Neuronal stem cell (in vitro differentiated cells): ENCODE measurements at regions not wholly inside any gene's neighbourhood (a gene's known extent, or its start where the extent isn't known, plus 50 kb on each side); places are given as distances from the start of the nearest gene placed in this dataset.

ENCODE experiments used
- DNase-seq: peaks from one replicate; pipeline ENCODE4 v3.0.0-alpha.2; 2013; ENCODE audit warnings: low spot score
- H2AFZ ChIP-seq: one replicate; pipeline ENCODE4 v1.6.1; 2013; ENCODE audit warnings: mild to moderate bottlenecking, low read length, inconsistent platforms
- H2AK5ac ChIP-seq: 2 replicates; pipeline ENCODE4 v1.6.1; 2013; ENCODE audit warnings: low read depth, mild to moderate bottlenecking, inconsistent platforms, low read length, moderate library complexity, mixed read lengths
- H2BK120ac ChIP-seq: 2 replicates; pipeline ENCODE4 v1.6.1; 2013; ENCODE audit warnings: low read depth, mild to moderate bottlenecking, inconsistent platforms, low read length, moderate library complexity, mixed read lengths
- H2BK12ac ChIP-seq: one replicate; pipeline ENCODE4 v1.6.1; 2013; ENCODE audit warnings: low read length, inconsistent platforms
- H2BK15ac ChIP-seq: 2 replicates; pipeline ENCODE4 v1.6.1; 2013; ENCODE audit warnings: mild to moderate bottlenecking, low read length, inconsistent platforms, mixed read lengths
- H2BK5ac ChIP-seq: one replicate; pipeline ENCODE4 v1.6.1; 2013; ENCODE audit warnings: inconsistent platforms, mild to moderate bottlenecking, low read length, moderate library complexity
- H3K14ac ChIP-seq: one replicate; pipeline ENCODE4 v1.6.1; 2013; ENCODE audit warnings: low read length, inconsistent platforms
- H3K18ac ChIP-seq: 2 replicates; pipeline ENCODE4 v1.6.1; 2013; ENCODE audit warnings: low read length, inconsistent platforms
- H3K23ac ChIP-seq: 2 replicates; pipeline ENCODE4 v1.6.1; 2013; ENCODE audit warnings: low read depth, mild to moderate bottlenecking, mixed read lengths, low read length, inconsistent platforms; ENCODE audit not compliant: poor library complexity
- H3K27ac ChIP-seq: replicated peaks from 3 replicates; pipeline ENCODE4 v1.5.1; 2013; ENCODE audit warnings: low read length, inconsistent platforms
- H3K27me3 ChIP-seq, 3 experiments: 2 replicates each; pipeline ENCODE4 v1.6.1; 2013; ENCODE audit warnings: low read length in 3 of 3, mild to moderate bottlenecking in 2 of 3, inconsistent platforms in 1 of 3, low read depth in 1 of 3, mixed read lengths in 1 of 3, moderate library complexity in 1 of 3; ENCODE audit not compliant: control insufficient read depth in 3 of 3, insufficient read depth in 3 of 3
- H3K36me3 ChIP-seq, 2 donors: replicated peaks in 1 of 2; 2 replicates each; pipeline ENCODE4 v1.6.1; 2013; ENCODE audit warnings: low read length in 2 of 2; ENCODE audit not compliant: control insufficient read depth in 2 of 2, insufficient read depth in 2 of 2
- H3K4ac ChIP-seq: 2 replicates; pipeline ENCODE4 v1.6.1; 2013; ENCODE audit warnings: inconsistent platforms, mild to moderate bottlenecking, low read length, moderate library complexity
- H3K4me1 ChIP-seq, 2 donors: 1 replicate in 1 of 2; 2 replicates in 1 of 2; pipeline ENCODE4 v1.6.1; 2013; ENCODE audit warnings: low read length in 2 of 2, low read depth in 1 of 2; ENCODE audit not compliant: control insufficient read depth in 2 of 2, insufficient read depth in 1 of 2
- H3K4me2 ChIP-seq: one replicate; pipeline ENCODE4 v1.6.1; 2013; ENCODE audit warnings: mild to moderate bottlenecking, low read length, inconsistent platforms; ENCODE audit not compliant: insufficient read depth, poor library complexity, severe bottlenecking
- H3K4me3 ChIP-seq, 2 donors: 2 replicates each; pipeline ENCODE4 v1.5.1; 2013; ENCODE audit warnings: low read length in 2 of 2, mild to moderate bottlenecking in 2 of 2, inconsistent platforms in 1 of 2, moderate library complexity in 1 of 2
- H3K79me1 ChIP-seq: one replicate; pipeline ENCODE4 v1.6.1; 2013; ENCODE audit warnings: low read depth, mild to moderate bottlenecking, inconsistent platforms, low read length, moderate library complexity
- H3K9ac ChIP-seq: one replicate; pipeline ENCODE4 v1.6.1; 2013; ENCODE audit warnings: mild to moderate bottlenecking, low read depth, low read length, inconsistent platforms; ENCODE audit not compliant: poor library complexity
- H3K9me3 ChIP-seq, 2 donors: replicated peaks in 1 of 2; 2 replicates each; pipeline versions ENCODE3 to v1.6.1; 2013; ENCODE audit warnings: low read length in 2 of 2, mild to moderate bottlenecking in 2 of 2, inconsistent platforms in 1 of 2, low read depth in 1 of 2, mixed read lengths in 1 of 2, moderate library complexity in 1 of 2; ENCODE audit not compliant: control insufficient read depth in 2 of 2, insufficient read depth in 1 of 2
- H4K8ac ChIP-seq: one replicate; pipeline ENCODE4 v1.6.1; 2013; ENCODE audit warnings: low read depth, mild to moderate bottlenecking, inconsistent platforms, low read length, moderate library complexity
- H4K91ac ChIP-seq: one replicate; pipeline ENCODE4 v1.6.1; 2013; ENCODE audit warnings: low read length, low read depth, mild to moderate bottlenecking, inconsistent platforms; ENCODE audit not compliant: poor library complexity
- WGBS, 2 donors: extraction: QIAGEN DNeasy Blood & Tissue Kit; methylation state at CpG; one replicate each; pipeline ENCODE4 v1.1.7; 2013; ENCODE audit warnings: missing lambda C conversion rate in 2 of 2, mixed read lengths in 1 of 2; ENCODE audit not compliant: insufficient read length in 2 of 2, insufficient replicate concordance in 1 of 2; ENCODE audit errors: extremely low coverage in 2 of 2; 5-methylcytosine and 5-hydroxymethylcytosine counted together

DNA sequence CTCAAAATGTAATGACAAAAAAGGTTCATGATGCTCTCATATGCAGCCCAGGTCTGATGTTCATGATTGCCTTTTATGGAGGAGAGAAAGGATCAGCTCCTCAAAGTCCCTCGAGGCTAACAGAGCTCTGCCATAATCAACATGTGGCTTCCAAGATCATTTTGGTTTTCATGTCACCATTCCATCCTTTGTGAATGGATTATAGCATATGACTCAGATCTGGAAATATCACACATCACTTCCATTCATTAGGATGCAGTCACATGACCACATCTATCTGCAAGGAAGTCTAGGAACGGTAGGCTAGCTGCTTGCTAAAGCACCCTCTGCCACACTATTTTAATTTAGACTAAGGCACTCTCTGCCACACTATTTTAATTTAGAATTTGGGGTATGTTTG is 77.6 kb downstream of the COX18 start:
- no CpG with 5 or more reads among the region's 2 CpGs for WGBS, 2 donors
- no peaks in the 10 kb centered on the region for H3K27me3 ChIP-seq
- no peak overlapping the region for H3K4me3 ChIP-seq

GRCh38 chr4:72987741-72988729 is 81.5 kb downstream of the COX18 start:
- Histone ChIP-seq H2BK15ac (no peak overlapping the region), H3K4me1 (no peaks in the 10 kb centered on the region), H2BK12ac (no peak overlapping the region), H2BK5ac (no peak overlapping the region), H3K4me2 (no peak overlapping the region), H4K8ac (no peak overlapping the region), H3K9me3 (no peaks in the 10 kb centered on the region), H3K23ac (no peak overlapping the region), H2BK120ac (no peak overlapping the region), H3K9ac (no peak overlapping the region), H3K36me3 (no peaks in the 10 kb centered on the region), H3K14ac (no peak overlapping the region), H3K27ac (no peak overlapping the region), H3K4ac (no peak overlapping the region), H2AFZ (no peak overlapping the region), H2AK5ac (no peak overlapping the region), H3K27me3 (no peaks in the 10 kb centered on the region), H3K79me1 (no peaks in the 10 kb centered on the region), H3K4me3 (no peak overlapping the region), H4K91ac (no peak overlapping the region), H3K18ac (no peak overlapping the region)
- no CpG with 5 or more reads among the region's 4 CpGs for WGBS, 2 donors
- DNase-seq: no peak

More for the DNA sequence above, 77.6 kb downstream of the COX18 start:
- Histone ChIP-seq H4K8ac (no peak overlapping the region), H2BK5ac (no peak overlapping the region), H3K79me1 (no peaks in the 10 kb centered on the region), H3K4me2 (no peak overlapping the region), H2BK12ac (no peak overlapping the region), H3K9ac (no peak overlapping the region), H3K4me1 (no peaks in the 10 kb centered on the region), H3K18ac (no peak overlapping the region), H2BK15ac (no peak overlapping the region), H3K14ac (no peak overlapping the region), H2AK5ac (no peak overlapping the region), H4K91ac (no peak overlapping the region), H2AFZ (no peak overlapping the region), H3K27ac (no peak overlapping the region), H3K4ac (no peak overlapping the region), H3K9me3 (no peaks in the 10 kb centered on the region), H2BK120ac (no peak overlapping the region), H3K23ac (no peak overlapping the region), H3K36me3 (no peaks in the 10 kb centered on the region)
- DNase-seq: no peak

DNA sequence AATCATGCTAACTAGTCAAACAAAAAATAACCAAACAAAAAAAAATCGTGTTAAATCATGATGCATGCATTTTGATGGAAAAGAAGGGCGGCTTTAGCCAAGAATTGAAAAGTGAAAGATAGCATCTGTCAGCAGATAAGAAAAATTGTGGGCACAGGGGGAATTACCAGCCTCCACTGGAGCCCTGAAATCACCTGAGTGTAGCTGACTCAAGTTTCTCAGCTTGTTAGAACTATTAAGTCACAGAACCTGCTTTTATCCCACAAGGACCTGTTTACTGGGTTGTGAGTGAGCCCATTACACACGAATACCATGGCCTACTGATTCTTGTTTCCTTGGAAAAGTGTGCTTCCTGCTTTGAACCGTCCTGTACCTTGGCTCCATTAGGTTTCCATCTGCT is 85.2 kb downstream of the COX18 start:
- Histone ChIP-seq H2BK12ac (no peak overlapping the region), H2AFZ (no peak overlapping the region), H3K4me1 (no peaks in the 10 kb centered on the region), H4K91ac (no peak overlapping the region), H3K36me3 (no peaks in the 10 kb centered on the region), H2BK120ac (no peak overlapping the region), H3K14ac (no peak overlapping the region), H3K27me3 (no peaks in the 10 kb centered on the region), H3K9ac (no peak overlapping the region), H3K9me3 (no peaks in the 10 kb centered on the region), H2AK5ac (no peak overlapping the region), H2BK5ac (no peak overlapping the region), H3K4me2 (no peak overlapping the region), H3K23ac (no peak overlapping the region), H4K8ac (no peak overlapping the region), H2BK15ac (no peak overlapping the region), H3K4me3 (no peak overlapping the region), H3K18ac (no peak overlapping the region), H3K4ac (no peak overlapping the region), H3K79me1 (no peaks in the 10 kb centered on the region), H3K27ac (no peak overlapping the region)
- no CpG with 5 or more reads among the region's 4 CpGs for WGBS, 2 donors
- DNase-seq: no peak

DNA sequence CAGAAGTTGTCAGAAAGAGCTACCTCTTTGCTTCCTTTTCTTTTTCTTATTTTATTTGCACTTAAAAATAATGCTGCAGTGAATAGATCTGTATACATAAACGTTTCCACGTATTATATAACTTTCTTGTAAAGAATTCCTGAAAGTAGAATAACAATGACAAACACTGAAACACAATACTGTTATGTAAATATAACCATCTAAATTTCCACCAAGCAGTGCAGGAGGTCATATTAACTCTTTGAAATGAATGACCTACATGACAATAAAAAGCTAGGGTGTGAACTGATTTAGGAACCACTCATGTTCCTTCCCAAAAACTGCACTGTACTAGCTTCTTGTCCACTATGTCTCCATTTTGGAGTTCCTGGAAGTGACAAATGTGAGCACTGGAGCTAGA is 85.8 kb downstream of the COX18 start:
- Histone ChIP-seq H3K79me1 (no peaks in the 10 kb centered on the region), H4K91ac (no peak overlapping the region), H3K14ac (no peak overlapping the region), H2BK12ac (no peak overlapping the region), H3K18ac (no peak overlapping the region), H3K23ac (no peak overlapping the region), H3K36me3 (no peaks in the 10 kb centered on the region), H2AK5ac (no peak overlapping the region), H2AFZ (no peak overlapping the region), H2BK15ac (no peak overlapping the region), H3K9me3 (no peaks in the 10 kb centered on the region), H4K8ac (no peak overlapping the region), H3K4me3 (no peak overlapping the region), H2BK5ac (no peak overlapping the region), H2BK120ac (no peak overlapping the region), H3K4me1 (no peaks in the 10 kb centered on the region), H3K27ac (no peak overlapping the region), H3K27me3 (no peaks in the 10 kb centered on the region), H3K4me2 (no peak overlapping the region), H3K9ac (no peak overlapping the region), H3K4ac (no peak overlapping the region)
- no CpG with 5 or more reads among the region's 2 CpGs for WGBS, 2 donors
- no peak for DNase-seq
